NCI-H526 (cell line): ENCODE measurements at regions not wholly inside any gene's neighbourhood (a gene's known extent, or its start where the extent isn't known, plus 50 kb on each side); places are given as distances from the start of the nearest gene placed in this dataset.

ENCODE experiments used
- DNase-seq, 2 experiments: peaks; one replicate each; lab custom pipeline; 2025; lab: John Stamatoyannopoulos, UW

DNA sequence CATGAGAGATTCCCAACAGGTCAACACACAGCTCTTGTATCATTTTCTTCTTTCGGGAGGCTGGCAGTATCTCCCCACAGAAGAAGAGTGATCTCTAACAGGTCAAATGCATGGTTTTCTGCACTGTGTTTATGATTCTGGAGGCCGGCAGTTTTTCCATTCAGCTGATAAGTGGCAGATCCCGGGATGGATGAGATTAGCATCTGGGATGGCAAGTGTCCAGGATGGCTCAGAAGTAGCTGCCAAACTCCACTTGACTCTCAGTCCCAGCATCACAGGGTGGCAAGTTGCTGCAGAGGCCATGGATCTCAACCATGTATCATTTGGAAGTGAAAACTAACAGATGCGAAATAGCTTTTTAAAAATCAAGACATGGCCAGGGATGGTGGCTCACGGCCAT, 97.8 kb upstream of the SLC44A1 start:
- DNase-seq: no peak

DNA sequence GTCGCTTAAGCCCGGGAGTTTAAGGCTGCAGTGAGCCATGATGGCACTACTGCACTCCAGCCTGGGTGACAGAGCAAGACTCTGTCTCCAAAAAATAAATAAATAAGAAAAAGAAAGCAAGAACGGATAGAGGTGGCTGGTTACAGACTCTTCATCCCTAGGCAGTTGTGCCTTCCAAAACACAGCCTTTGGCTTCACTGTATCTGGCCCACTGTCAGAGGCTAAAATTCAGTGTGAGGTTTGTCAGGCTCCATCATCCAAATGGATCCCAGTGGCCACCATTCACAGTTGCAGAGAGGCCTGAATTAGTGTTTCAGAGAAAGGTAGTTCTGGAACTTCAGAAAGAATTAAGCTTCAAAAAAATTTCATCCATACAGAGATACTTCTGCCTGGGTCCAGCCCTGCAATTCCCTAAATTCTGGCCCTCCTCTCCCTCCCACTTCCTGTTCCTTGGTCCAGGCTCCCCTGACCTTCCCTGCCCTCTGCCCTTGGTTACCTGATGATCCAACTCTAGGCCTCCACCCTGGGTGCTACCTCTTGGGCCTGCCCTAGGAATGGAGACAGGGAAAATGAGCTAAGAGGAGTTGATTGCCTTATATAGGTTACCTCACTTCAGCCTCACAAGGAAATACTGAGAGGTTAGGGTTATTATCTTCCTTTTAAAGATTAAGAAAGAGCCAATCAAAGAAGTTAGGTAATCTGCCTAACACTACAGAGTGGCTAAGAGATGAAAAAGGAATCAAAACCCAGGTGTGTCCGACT, 97.2 kb upstream of the SLC44A1 start:
- no peak for DNase-seq

DNA sequence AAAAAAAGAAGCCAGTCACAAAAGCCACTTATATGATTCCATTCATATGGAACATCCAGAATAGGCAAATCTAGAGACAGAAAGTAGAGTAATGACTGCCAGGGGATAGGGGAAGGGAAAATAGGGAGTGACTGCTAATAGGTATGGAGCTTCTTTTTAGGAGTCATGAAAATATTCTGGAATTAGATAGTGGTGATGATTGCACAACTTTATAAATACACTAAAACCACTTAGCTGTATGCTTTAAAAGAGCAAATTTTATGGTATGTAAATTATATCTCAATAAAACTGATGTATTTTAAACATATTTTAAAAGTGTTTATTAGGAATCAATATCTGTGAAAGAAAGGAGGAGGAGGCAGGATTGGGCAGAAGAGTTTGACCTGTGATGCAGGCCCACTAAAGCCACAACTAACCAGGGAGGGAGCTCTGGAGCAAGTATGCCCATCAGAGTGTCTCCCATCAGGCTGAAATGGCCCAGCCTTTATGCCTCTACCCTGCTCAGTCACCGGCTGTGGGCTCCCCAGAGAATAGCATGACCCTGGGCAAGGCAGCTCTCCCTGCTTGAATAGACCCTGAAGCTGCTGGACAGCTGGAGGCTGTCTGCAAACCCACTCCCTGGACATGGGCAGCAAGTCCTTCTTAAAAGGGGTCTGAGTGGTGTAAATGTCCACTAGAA, 96.0 kb upstream of the SLC44A1 start:
- DNase-seq: peak in 1 of 2 experiments; percentile 5

- DNase-seq: no peak
Measured at GRCh38 chr9:105150991-105151685, 93.3 kb upstream of the SLC44A1 start.

DNA sequence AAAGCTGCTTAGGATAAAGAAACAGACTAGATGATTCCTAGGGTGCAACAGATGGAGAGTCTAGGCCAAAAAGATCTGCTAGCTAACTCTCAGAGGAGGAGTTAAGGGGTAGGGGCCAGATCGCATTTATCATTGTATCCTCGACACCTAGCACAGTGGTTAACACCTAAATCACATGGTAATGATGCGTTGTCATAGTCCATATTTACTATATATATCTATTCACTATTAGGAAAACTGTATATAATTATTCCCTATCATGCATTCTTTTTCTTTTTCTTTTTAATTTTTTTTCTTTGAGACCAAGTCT, 92.8 kb upstream of the SLC44A1 start:
- DNase-seq: no peak

- no peak for DNase-seq
Measured at GRCh38 chr9:105154723-105155191, 89.7 kb upstream of the SLC44A1 start.

GRCh38 chr9:105157171-105157583, 87.3 kb upstream of the SLC44A1 start:
- DNase-seq: peak in 1 of 2 experiments; percentile 50

GRCh38 chr9:105158020-105158419, 86.4 kb upstream of the SLC44A1 start:
- DNase-seq: no peak

DNA sequence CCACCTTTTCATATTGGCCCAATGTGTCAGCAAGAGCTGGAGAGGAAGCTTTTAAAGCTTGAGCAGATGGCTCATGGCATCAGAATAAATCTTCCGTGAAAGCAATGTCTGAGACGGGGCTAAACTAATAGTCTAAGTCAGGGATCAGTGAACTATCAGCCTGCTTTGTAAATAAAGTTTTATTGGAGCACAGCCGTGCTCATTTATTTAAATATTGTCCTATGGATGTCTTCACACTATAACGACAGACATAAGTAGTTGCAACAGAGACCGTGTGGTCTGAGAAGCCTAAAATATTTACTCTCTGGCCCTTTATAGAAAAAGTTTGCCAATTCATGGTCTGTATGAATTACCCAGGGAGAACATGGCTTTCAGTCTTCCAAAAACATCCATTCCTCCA, 85.6 kb upstream of the SLC44A1 start:
- no peak for DNase-seq

GRCh38 chr9:105168870-105169319, 75.6 kb upstream of the SLC44A1 start:
- no peak for DNase-seq

GRCh38 chr9:105171076-105171475, 73.4 kb upstream of the SLC44A1 start:
- no peak for DNase-seq

DNA sequence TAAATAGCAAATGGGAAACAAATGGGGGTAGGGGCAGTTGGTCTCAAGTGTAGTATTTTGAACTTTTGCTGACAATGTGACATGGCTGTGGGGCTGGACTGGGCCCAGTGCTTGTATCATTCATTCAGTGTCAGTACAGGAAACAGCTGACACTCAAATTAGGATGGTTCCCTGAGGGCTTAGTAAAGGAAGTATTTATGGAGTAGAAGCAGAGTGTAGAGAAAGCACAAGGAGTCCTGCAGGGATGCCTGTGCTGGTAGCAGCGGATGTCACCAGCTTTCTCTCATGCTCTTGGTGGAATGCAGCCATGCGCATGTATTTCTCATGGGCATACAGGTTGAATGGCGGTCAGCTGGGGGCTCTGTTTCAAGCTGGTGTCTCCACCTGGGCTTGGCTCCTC, 72.9 kb upstream of the SLC44A1 start:
- DNase-seq: no peak

DNA sequence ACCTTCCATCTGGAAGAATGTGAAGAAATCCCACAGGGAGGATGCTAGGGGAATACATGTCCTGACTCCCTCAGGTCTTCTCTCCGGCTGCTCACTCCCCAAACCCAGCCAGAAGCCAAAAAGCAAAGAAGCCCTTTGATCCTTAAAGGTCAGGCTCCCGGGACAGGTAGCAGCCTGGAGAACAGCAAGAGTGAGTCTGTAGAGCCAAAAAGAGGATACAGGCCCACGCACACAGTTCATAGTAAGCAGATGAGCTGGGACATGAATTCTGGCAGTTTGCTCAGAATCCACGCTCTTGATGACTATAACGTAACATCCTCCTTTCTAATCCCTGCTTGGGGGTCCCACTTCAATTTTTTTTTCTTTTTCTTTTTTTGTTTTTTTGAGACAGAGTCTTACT, 72.0 kb upstream of the SLC44A1 start:
- DNase-seq: no peak

DNA sequence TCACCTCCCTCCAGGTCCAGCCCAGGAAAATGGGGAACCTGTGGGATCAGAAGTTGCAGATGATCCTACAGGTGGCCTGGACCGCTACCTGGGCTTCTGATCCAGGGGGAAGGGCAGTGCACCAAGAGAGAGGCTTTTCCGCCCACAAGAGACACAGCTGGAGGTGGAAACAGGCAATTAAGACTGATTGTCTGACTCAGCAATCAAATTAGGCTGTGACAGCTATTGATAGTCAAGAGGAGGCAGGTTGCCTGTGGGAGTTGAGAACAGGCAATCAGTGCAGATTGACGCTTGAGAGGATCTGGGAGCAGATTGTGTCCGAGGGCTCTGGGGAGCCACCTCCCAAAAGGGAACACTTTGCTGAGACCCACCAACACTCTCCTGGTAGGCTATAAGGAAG, 71.1 kb upstream of the SLC44A1 start:
- DNase-seq: no peak

DNA sequence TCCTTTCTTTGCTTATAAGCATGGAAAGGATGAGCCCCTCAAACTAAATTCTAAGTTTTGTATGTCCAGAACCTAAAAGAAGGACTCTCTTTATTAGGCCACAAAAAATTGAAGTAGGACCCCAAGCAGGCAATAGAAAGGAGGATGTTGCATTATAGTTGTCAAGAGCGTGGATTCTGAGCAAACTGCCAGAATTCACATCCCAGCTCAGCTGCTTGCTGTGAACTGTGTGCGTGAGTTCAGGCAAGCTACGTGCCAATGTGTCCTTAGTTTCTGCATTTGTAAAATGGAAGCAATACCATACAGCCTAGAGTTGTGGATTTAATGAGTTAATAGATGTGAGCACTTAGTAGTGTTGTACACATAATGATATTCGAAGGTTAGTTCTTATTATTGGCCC, 70.6 kb upstream of the SLC44A1 start:
- DNase-seq: no peak

DNA sequence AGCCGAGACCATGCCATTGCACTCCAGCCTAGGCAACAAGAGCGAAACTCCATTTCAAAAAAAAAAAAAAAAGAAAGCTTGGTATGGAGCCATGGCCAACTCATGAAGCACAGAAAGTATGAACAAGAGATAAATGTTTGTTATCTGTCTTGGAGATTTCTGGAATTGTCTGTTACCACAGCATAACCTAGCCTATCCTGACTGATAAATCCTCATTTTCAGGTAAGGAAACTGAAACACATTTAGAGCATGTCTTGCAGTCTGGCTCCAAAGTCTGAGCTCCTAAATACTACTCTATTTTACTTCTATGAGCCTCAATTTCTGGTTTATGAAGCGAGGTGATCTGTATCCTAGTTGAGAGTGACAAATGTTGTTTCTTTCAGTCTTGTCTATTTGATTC, 68.3 kb upstream of the SLC44A1 start:
- DNase-seq: no peak

DNA sequence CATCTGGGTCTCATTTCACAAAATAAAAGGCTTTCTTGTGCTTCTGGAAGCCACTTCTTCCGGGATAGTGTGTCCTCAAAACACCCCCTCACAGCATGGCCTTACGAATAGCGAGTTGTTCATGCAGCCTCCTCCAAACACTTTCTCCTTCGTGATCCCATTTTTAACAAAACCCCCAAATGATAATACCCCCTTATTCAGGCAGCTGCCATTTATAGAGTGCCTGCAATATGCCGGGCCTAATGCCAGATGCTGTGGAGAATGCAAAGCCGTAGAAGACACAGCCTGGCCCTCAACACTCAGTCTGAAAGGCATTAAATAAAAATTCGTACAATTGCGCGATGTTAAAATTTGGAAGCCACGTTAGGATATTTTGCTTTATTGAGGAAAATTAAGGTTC, 66.4 kb upstream of the SLC44A1 start:
- no peak for DNase-seq

DNA sequence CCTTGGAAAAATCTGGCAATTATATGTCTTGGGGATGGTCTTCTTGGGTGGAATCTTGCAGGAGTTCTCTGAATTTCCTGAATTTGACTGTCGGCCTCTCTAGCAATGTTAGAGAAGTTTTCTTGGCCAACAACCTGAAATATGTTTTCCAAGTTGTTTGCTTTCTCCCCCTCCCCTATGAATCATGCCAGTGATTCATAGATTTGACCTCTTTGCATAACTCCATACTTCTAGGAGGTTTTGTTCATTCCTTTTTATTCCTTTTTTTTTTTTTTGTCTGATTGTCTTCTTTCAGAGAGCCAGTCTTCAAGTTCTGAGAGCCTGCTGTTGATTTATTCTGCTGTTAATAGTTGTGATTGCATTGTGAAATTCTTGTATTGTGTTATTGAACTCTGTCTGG, 56.7 kb upstream of the SLC44A1 start:
- no peak for DNase-seq

DNA sequence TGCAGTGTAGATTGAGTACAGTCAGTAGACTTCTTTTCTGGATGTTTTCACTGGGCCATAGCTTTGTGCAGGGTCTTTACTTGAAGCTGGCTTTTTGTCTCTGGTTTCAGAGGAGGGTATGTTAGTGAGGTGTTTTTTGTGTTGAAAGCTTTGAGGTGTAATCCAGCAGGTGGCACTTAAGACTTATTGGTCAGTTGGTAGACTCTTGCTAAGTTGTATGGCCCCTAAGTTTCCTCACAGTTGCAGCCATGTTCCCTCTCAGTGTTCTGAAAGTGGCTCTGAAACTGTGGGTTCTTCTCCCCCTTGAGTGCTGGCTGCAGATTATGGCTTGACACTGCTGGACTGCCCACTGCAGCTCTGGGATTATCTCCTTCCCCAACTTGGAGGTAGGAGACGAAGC, 55.7 kb upstream of the SLC44A1 start:
- no peak for DNase-seq

DNA sequence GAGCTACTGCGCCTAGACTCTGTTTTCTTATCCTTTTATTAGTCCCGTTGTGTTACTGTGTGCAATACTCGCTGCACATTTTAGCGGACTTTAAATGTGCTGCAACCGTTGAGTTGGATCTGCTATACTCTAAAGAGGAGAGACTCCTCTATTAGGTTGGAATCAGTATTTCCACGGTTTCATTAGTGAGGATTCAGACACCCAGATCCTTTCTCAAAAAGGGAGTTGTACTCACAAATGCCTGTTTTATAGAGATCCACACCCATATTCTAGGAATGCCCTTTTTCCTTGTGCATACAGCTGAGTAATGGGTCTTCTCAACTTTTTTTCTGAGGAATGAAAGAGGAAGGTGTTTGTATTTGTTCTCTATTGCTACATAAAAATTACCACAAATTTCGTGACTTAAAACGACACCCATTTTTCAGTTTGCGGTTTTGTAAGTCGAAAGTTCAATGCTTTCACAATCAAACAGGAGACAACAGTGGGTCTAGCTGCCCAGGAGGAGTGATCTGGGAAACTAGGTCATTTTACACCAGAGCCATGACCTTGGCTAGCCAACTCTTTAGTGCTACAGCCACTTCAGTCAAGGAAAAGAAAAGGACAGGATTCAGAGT, 52.8 kb upstream of the SLC44A1 start:
- DNase-seq: no peak

- DNase-seq: no peak
Measured at GRCh38 chr9:105193560-105193959, 50.9 kb upstream of the SLC44A1 start.

- no peak for DNase-seq
Measured at GRCh38 chr9:105194234-105194633, 50.2 kb upstream of the SLC44A1 start.
